ENCODE measurements at regions not wholly inside any gene's neighbourhood (a gene's known extent, or its start where the extent isn't known, plus 50 kb on each side); places are given as distances from the start of the nearest gene placed in this dataset.

DNA sequence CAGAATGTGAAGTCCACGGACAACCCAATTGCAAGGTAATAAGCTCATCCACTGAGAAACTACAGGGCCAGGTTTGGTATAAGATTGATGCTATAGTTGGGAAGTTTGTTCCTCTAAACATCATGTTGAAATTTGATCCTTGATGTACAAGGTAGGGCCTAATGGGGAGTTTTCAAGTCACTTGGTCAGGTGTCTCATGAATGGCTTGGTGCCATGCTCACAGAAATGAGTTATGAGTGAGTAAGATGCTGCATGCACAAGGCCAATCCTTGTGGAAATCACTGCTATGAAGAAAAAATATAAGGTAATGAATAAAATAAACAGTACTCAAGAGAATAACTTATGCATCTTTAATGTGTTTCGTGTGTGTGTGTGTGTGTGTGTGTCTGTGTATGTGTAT lies 1891.2 kb downstream of the NCAM2 start:
- Mint-ChIP-seq H3K27ac (no peak overlapping the region), H3K27me3 (no peaks in the 10 kb centered on the region), H3K4me1 (ENCODE audit: unreplicated experiment) (peaks cover 4% of the 10 kb centered on the region), H3K9me3 (no peaks in the 10 kb centered on the region), H3K36me3 (no peaks in the 10 kb centered on the region), H3K4me3 (no peak overlapping the region)
- no peak for TF ChIP-seq CTCF (conservative IDR thresholded peaks at IDR 0.05)
- no peak for DNase-seq (ENCODE audit: extremely low spot score, unreplicated experiment)

DNA sequence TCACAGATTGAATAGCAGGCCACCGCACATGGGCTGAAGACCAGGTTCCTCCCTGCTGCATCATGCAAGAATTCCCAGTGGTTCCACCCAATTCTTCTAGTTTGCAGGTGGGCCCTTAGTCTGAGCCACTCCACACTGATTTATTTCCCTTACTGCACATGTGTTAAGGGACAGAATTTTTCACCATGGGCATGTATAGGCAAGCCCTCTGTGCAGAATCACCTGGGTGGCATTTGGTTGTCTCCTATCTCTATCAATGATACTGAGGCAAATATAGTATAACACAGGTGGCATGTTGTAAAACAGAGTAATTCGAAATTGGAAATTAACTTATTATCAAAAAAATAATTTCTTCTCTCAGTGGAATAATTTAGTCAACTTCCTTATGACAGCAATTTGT lies 1892.4 kb downstream of the NCAM2 start:
- Mint-ChIP-seq H3K27me3 (no peaks in the 10 kb centered on the region), H3K27ac (no peak overlapping the region), H3K36me3 (no peaks in the 10 kb centered on the region), H3K4me1 (ENCODE audit: unreplicated experiment) (peaks cover 4% of the 10 kb centered on the region), H3K9me3 (no peaks in the 10 kb centered on the region), H3K4me3 (no peak overlapping the region)
- TF ChIP-seq CTCF (conservative IDR thresholded peaks at IDR 0.05): no peak
- no peak for DNase-seq (ENCODE audit: extremely low spot score, unreplicated experiment)

- H3K9me3 Mint-ChIP-seq: no peaks in the 10 kb centered on the region
- no peaks in the 10 kb centered on the region for H3K36me3 Mint-ChIP-seq
- H3K4me1 Mint-ChIP-seq (ENCODE audit: unreplicated experiment): peaks cover 4% of the 10 kb centered on the region
- no peak overlapping the region for H3K4me3 Mint-ChIP-seq
- TF ChIP-seq CTCF (conservative IDR thresholded peaks at IDR 0.05): no peak
- H3K27me3 Mint-ChIP-seq: no peaks in the 10 kb centered on the region
- no peak overlapping the region for H3K27ac Mint-ChIP-seq
- DNase-seq (ENCODE audit: extremely low spot score, unreplicated experiment): no peak
These were observed 1893.8 kb downstream of the NCAM2 start for GRCh38 chr21:22892028-22892427.

GRCh38 chr21:22892740-22893139 lies 1894.5 kb downstream of the NCAM2 start:
- Mint-ChIP-seq H3K27ac (no peak overlapping the region), H3K36me3 (no peaks in the 10 kb centered on the region), H3K4me1 (ENCODE audit: unreplicated experiment) (peaks cover 4% of the 10 kb centered on the region), H3K4me3 (no peak overlapping the region), H3K9me3 (no peaks in the 10 kb centered on the region), H3K27me3 (no peaks in the 10 kb centered on the region)
- no peak for TF ChIP-seq CTCF (conservative IDR thresholded peaks at IDR 0.05)
- DNase-seq (ENCODE audit: extremely low spot score, unreplicated experiment): no peak

- TF ChIP-seq CTCF (conservative IDR thresholded peaks at IDR 0.05): no peak
- Mint-ChIP-seq H3K27me3 (no peaks in the 10 kb centered on the region), H3K27ac (no peak overlapping the region), H3K9me3 (no peaks in the 10 kb centered on the region), H3K4me1 (ENCODE audit: unreplicated experiment) (no peaks in the 10 kb centered on the region), H3K4me3 (no peak overlapping the region), H3K36me3 (no peaks in the 10 kb centered on the region)
- DNase-seq (ENCODE audit: extremely low spot score, unreplicated experiment): no peak
These were observed 1899.9 kb downstream of the NCAM2 start for GRCh38 chr21:22898051-22898665.

DNA sequence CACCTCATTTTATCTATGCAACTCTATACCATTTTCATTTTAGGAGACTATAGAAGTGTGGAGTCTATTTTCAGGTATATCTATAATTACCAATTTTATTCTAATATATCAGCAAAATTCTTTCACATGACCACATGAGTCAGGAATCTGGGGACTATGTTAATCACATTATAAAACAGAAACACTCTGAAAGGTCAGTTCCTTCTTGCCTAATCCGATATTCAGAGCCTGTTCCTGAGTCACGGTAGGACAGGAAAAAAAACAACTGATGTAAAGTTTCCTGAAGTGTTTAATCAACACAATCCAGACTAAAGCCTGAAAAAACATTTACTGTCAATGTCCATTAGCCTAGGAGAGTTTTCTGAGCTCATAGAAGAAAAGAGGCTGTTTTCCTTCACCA lies 1902.3 kb downstream of the NCAM2 start:
- DNase-seq (ENCODE audit: extremely low spot score, unreplicated experiment): no peak
- no peak for TF ChIP-seq CTCF (conservative IDR thresholded peaks at IDR 0.05)
- H3K27me3 Mint-ChIP-seq: no peaks in the 10 kb centered on the region
- no peaks in the 10 kb centered on the region for H3K36me3 Mint-ChIP-seq
- H3K4me3 Mint-ChIP-seq: no peak overlapping the region
- no peak overlapping the region for H3K27ac Mint-ChIP-seq
- H3K4me1 Mint-ChIP-seq (ENCODE audit: unreplicated experiment): no peaks in the 10 kb centered on the region
- H3K9me3 Mint-ChIP-seq: no peaks in the 10 kb centered on the region

Measured in type B pancreatic cell (in vitro differentiated cells).